ENCODE measurements at regions not wholly inside any gene's neighbourhood (a gene's known extent, or its start where the extent isn't known, plus 50 kb on each side); places are given as distances from the start of the nearest gene placed in this dataset.

DNA sequence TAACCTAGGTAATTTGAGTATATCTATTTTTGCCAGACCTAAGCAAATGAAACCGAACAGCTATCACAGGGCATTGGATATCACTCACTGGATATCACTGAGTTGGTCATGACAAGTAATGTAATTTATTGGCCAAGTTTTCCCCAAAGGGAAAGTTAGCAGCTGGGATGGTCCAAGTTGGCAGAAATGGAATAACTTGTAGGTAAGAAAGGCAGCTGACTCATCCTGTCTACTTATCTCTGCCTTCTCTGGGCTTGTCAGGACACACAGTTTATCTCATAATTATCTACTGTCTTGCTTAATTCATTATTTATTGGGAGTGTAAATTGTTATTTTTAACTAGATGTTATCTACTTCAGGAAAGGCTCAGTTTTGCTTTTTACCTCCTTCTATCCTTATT, 502.0 kb upstream of the DPP6 start:
- no peaks in the 10 kb centered on the region for H4K20me1 ChIP-seq (ENCODE audit: insufficient read depth)
- H3K27me3 ChIP-seq (ENCODE audit: insufficient read depth, low read depth, low read length), result no peaks in the 10 kb centered on the region
- H3K4me2 ChIP-seq (ENCODE audit: low read length), result no peak overlapping the region
- no peak overlapping the region for H3K9ac ChIP-seq (ENCODE audit: low read length)
- H3K9me2 ChIP-seq (ENCODE audit: insufficient read depth, low read length), result no peaks in the 10 kb centered on the region
- H3K9me3 ChIP-seq (ENCODE audit: low read length), result no peaks in the 10 kb centered on the region
- H3K36me3 ChIP-seq (ENCODE audit: insufficient read depth, low read length), result no peaks in the 10 kb centered on the region
- TF ChIP-seq TAF1 (IDR thresholded peaks at IDR 0.05; ENCODE audit: low read depth) (no peak), EP300 (conservative IDR thresholded peaks at IDR 0.05; ENCODE audit: poor library complexity, severe bottlenecking) (no peak), SMC3 (conservative IDR thresholded peaks at IDR 0.05; ENCODE audit: poor library complexity) (no peak), CTCF (IDR thresholded peaks at IDR 0.05; ENCODE audit: poor library complexity, severe bottlenecking) (no peak)
- TF ChIP-seq, protein P1, sequence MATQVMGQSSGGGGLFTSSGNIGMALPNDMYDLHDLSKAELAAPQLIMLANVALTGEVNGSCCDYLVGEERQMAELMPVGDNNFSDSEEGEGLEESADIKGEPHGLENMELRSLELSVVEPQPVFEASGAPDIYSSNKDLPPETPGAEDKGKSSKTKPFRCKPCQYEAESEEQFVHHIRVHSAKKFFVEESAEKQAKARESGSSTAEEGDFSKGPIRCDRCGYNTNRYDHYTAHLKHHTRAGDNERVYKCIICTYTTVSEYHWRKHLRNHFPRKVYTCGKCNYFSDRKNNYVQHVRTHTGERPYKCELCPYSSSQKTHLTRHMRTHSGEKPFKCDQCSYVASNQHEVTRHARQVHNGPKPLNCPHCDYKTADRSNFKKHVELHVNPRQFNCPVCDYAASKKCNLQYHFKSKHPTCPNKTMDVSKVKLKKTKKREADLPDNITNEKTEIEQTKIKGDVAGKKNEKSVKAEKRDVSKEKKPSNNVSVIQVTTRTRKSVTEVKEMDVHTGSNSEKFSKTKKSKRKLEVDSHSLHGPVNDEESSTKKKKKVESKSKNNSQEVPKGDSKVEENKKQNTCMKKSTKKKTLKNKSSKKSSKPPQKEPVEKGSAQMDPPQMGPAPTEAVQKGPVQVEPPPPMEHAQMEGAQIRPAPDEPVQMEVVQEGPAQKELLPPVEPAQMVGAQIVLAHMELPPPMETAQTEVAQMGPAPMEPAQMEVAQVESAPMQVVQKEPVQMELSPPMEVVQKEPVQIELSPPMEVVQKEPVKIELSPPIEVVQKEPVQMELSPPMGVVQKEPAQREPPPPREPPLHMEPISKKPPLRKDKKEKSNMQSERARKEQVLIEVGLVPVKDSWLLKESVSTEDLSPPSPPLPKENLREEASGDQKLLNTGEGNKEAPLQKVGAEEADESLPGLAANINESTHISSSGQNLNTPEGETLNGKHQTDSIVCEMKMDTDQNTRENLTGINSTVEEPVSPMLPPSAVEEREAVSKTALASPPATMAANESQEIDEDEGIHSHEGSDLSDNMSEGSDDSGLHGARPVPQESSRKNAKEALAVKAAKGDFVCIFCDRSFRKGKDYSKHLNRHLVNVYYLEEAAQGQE (IDR thresholded peaks at IDR 0.05; ENCODE audit: borderline replicate concordance), result no peak
- no peaks in the 10 kb centered on the region for H3K79me2 ChIP-seq (replicated peaks; ENCODE audit: insufficient read depth, low read length)
- H3K27ac ChIP-seq (ENCODE audit: low read length), result no peak overlapping the region
- no peak overlapping the region for H3K4me3 ChIP-seq (ENCODE audit: low read length)
- no peaks in the 10 kb centered on the region for H3F3A ChIP-seq (ENCODE audit: insufficient read depth, low read length, poor library complexity, severe bottlenecking)
- no peak overlapping the region for H2AFZ ChIP-seq (ENCODE audit: low read depth, low read length)

DNA sequence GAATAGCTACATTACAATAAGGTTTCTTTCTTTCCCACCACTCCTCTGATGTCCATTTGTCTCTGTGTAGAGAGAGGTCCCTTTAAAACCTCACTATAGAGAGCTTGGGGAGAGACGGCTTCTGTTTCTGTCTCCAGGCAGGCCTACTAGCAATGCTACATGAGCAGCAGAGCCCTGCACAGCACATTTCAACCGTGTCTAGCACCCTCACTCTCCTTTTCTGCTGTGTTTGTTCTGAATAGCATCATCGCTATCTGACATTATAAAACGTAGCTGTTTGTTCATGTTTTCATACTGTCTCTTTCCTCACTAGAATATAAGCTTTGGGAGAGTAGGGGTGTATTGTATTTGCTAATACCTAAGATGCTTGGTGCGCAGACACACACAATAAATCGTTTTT, 487.8 kb upstream of the DPP6 start:
- no peaks in the 10 kb centered on the region for H3K36me3 ChIP-seq (ENCODE audit: insufficient read depth, low read length)
- H3K27me3 ChIP-seq (ENCODE audit: insufficient read depth, low read depth, low read length), result no peaks in the 10 kb centered on the region
- no peaks in the 10 kb centered on the region for H3K9me2 ChIP-seq (ENCODE audit: insufficient read depth, low read length)
- no peak overlapping the region for H3K9ac ChIP-seq (ENCODE audit: low read length)
- H2AFZ ChIP-seq (ENCODE audit: low read depth, low read length), result no peak overlapping the region
- H3F3A ChIP-seq (ENCODE audit: insufficient read depth, low read length, poor library complexity, severe bottlenecking), result no peaks in the 10 kb centered on the region
- no peaks in the 10 kb centered on the region for H3K9me3 ChIP-seq (ENCODE audit: low read length)
- no peaks in the 10 kb centered on the region for H3K79me2 ChIP-seq (replicated peaks; ENCODE audit: insufficient read depth, low read length)
- H3K4me3 ChIP-seq (ENCODE audit: low read length), result no peak overlapping the region
- H4K20me1 ChIP-seq (ENCODE audit: insufficient read depth), result no peaks in the 10 kb centered on the region
- TF ChIP-seq CTCF (IDR thresholded peaks at IDR 0.05; ENCODE audit: poor library complexity, severe bottlenecking) (no peak), EZH2 (IDR thresholded peaks at IDR 0.05; ENCODE audit: borderline replicate concordance, insufficient read depth, low read length, poor library complexity, severe bottlenecking) (no peak), TAF1 (IDR thresholded peaks at IDR 0.05; ENCODE audit: low read depth) (no peak), SMC3 (conservative IDR thresholded peaks at IDR 0.05; ENCODE audit: poor library complexity) (no peak), MXI1 (conservative IDR thresholded peaks at IDR 0.05; ENCODE audit: poor library complexity, severe bottlenecking) (no peak), POLR2AphosphoS5 (IDR thresholded peaks at IDR 0.05) (no peak), RAD21 (conservative IDR thresholded peaks at IDR 0.05) (no peak), EP300 (conservative IDR thresholded peaks at IDR 0.05; ENCODE audit: poor library complexity, severe bottlenecking) (no peak)
- TF ChIP-seq, protein P1 (IDR thresholded peaks at IDR 0.05; ENCODE audit: borderline replicate concordance), result no peak
- H3K4me2 ChIP-seq (ENCODE audit: low read length), result no peak overlapping the region
- H3K27ac ChIP-seq (ENCODE audit: low read length), result no peak overlapping the region
